HG03520 (cell line): ENCODE measurements at regions not wholly inside any gene's neighbourhood (a gene's known extent, or its start where the extent isn't known, plus 50 kb on each side); places are given as distances from the start of the nearest gene placed in this dataset.
A peak's percentile ranks its signal among the peaks of the same experiment; 100 is the strongest.

Experiments
- ATAC-seq: cut with Tn5 transposase; IDR thresholded peaks from one replicate; pipeline ENCODE4 v1.9.1; 2021; ENCODE audit warnings: mild to moderate bottlenecking, moderate library complexity; ENCODE audit not compliant: unreplicated experiment

DNA sequence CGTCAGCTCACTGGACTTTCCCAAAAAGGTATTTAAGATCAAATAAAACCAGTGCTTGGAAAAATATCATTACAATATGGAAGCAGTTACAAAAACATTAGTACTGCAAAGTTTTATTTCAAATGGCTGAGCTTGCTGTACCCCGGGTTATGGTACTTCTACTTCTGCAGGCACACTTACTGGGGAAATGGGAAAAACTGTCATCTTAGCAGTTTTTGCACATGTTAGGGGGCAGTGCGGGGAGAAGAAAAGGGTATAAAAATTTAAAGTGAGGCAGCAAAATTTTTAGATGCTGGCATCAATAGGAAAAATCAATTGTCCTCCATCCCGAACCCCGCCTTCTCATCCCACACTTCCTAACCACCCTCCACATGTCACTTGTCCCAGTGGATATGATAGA is 133.4 kb downstream of the ATG4C start:
- ATAC-seq: no peak

DNA sequence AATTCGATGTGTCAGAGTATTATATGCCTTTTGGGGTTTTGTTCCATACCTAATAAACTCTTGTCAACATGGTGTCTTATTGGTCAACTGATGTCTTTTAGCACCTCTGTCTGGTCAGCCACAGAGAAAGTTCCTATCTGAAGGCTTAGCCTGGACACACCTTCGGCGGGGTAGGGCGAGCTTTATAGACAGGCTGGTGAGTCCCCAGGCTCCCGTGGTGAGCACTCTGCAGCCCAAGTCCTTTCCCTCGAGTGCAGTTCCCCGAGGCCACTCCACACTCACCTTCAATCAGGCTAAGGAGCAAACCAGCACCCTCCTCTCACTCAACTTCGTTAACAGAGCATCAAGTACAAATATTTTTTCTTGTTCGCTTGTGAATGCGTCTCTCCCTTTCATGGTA is 133.9 kb downstream of the ATG4C start:
- no peak for ATAC-seq

DNA sequence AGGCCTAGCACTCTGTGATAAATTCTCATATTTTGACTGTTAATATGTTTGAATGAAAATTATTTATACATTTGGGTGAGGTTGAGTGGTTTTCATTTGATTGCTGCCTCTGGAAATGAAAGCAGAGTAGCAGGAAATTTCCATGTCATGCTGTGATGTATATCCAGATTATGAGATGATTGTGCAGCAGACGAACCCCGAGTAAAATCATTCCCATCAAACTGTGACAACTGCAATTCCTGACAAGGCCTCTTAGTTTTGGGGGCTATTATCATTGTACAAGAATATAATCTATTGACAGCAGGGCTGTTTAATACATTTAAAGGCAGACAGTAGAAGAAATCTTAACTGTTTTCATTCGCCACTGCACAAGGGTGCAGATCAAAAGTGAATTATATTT is 134.8 kb downstream of the ATG4C start:
- ATAC-seq: no peak

DNA sequence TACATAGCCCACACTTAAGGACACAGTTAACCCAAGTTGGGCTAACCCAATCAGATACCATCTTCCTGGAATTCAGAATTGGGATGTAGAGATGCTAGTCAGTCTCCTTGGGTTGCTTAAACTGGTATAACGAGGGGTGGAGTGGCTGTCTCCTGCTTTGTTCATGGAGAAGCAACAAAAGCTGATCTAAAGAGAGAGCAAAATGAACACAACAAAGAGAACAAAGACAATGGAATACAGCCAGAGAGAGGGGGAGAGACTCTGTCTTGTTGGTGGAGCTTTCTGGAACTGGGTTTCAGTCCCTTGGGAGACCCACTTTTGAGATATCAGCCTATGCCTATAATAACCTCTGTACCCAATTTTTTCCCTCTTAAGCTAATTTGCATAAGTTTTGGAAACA is 138.1 kb downstream of the ATG4C start:
- no peak for ATAC-seq

DNA sequence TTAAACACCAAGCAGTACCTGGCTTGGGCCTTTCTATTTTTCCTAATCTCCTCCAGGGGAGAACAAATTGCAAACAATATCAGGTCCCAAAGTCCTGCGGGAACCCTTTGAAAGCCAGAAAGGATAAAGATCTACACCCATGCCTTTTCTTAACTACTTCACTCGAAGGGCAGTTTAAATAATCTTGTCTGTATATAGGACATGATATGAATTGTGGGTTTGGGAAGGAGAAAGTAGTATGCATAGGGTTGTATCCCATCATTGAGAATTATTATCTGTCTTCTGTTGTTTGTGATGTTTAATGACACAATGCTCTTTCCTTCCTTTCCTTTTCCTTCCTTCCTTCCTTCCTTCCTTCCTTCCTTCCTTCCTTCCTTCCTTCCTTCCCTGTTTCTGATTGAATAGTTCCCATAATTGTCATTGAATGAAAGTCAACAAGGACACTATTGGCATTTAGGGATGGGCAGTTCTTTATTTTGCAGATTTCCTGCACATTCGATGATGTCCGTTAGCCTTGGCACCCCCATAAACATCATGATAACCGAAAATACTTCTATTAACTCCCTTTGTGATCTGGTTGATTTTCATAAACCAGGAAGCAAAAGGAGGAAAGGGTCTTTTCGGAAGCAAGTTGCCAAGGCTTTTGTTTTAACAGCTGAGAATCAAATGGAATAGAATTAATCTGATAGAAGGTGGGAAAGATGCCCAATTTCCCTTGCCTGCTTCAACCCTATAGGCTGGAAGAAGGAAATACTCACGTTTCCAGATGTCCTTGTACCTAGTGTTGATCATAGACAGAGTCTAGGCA is 141.3 kb downstream of the ATG4C start:
- no peak for ATAC-seq

DNA sequence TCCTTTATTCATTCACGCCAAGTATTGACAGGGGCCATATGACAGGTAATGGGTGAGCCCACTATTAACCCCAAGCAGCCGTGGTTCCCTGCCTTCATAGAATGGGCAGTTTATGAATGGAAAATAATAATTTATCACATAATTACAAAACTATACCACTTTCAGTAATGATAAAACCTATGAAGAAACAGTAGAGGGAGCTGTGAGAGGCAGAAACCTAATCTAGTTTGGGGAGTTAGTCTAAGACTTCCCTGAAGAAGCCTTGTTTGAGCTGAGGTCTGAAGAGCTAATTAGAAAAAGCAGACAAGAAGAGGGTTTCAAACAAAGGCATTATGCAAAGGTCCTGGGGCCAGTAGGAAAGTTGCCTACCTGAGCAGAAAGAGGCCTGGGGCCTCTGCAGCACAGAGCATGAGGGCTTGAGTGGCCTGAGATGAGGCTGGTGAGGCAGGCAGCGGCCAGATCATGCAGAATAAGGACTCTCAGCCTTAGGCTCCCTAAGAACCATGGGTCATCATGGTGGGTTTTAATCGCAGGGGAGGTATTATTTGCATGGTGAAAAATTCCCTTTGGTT is 142.8 kb downstream of the ATG4C start:
- no peak for ATAC-seq

DNA sequence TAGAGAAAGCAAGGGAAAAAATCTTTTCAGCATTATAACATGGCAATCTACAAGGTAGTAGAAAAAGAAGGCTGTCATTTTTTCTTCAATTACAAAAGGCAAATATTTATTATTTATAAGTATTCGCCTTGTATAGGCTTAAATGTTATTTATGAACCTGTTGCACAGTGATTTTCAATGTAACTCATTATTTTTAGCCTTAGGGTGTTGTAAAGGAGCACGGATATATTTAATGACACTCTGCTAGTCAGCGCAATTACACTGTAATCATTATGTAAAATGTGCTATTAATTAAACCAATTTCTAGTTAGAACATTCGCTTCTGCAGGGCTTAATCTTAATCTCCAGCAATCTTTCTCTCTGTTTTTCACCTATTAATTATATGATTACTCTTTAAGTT is 145.0 kb downstream of the ATG4C start:
- ATAC-seq: no peak

DNA sequence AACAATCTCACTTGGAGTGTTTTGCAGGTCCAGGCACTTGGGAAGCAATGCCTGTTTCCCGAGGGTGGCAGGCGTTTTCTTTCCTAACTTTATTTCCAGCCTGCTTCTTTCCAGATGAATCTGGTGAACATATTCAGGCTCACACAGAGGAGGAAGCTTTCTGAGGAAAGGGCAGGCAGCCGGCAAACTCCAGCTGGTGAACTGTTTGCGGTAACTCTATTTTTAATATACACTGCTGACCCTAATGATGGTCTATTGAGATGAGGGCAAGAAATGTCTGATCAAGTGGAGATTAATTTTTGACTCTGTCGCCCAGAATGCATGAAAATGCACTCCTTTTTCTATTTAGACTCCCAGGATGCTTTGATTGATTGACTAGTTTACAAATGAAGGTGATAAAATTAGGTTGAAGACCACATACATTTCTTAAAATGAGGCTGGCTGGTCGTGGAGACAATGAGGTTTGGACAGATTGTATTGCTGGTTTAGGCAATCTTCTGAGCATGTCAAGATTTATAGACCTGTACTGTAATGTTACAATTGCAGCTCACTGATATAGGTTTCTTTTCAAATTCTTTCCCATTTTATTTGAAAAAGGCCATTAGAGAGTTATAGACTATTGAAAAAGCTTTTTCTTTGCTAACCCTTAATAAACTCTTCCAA is 153.8 kb downstream of the ATG4C start:
- no peak for ATAC-seq

DNA sequence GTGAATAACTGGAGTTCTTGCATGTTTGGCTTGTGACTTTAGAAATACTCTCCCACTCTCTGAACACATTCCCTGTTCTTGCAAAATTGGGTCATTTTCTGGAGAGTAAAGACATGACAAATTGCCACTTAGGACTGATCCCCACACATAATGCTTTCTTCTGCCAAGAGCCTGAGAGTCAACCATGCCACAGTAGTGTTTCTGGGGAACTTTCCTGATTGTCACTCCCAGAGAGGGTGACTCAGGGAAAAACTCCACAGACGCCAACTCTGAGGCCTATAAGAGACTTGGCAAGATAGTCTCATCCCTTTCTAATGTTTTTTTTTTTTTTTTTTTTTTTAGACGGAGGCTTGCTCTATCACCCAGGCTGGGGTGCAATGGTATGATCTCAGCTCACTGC is 157.8 kb downstream of the ATG4C start:
- no peak for ATAC-seq

DNA sequence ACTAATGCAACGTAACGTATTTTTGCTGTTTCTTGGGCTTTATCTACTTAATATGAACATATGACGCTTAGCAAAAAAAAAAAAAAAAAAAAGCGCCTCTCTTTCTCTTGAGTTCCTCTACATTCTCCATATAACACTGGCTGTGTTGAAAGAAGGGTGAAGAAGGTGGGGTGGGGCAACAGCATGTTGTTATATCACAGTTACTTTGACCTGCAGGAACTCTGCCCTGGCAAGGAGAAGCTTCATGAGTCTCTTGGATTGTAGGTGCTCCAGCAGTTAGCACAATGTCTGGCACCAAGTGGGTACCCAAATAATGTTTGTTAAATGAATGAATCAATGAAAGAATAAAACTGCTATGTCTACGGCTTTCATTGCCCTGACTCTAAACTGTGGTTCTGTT is 162.6 kb downstream of the ATG4C start:
- no peak for ATAC-seq

DNA sequence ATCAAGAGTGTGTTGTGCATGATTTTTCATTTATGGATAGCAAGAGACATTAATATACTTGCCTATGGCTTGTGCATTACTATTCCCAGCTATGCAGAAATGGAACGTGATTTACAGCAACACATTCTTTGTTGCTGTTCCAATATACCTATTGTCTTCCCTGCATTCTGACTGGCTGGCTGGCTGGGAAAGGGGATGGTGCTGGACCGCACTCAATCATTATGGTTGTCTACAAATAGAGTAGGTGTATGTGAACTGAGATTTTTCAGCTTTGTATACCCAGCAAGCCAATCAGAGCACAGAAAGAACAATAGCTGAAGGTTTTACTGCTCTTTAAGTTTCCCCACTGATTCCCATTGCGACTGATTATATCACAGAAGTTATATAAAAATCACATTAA is 167.5 kb downstream of the ATG4C start:
- ATAC-seq: no peak

DNA sequence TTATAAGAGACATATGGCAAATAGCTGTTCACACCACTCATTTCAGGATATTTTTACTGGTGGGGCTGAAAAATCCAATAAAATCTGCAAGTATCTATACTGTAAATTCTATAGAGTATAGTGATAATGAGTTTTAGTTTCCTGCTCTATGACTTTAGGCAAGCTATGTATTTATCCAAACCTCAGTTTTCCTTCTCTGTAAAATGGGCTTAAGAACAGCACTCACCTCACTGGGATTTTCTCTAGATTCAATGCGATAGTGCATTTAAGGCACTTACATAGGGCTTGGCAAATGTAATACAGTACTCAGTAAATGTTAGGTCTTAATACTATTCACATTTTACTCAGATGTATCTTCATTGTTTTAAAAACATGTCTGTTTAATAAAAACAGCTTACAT is 168.7 kb downstream of the ATG4C start:
- ATAC-seq: no peak

DNA sequence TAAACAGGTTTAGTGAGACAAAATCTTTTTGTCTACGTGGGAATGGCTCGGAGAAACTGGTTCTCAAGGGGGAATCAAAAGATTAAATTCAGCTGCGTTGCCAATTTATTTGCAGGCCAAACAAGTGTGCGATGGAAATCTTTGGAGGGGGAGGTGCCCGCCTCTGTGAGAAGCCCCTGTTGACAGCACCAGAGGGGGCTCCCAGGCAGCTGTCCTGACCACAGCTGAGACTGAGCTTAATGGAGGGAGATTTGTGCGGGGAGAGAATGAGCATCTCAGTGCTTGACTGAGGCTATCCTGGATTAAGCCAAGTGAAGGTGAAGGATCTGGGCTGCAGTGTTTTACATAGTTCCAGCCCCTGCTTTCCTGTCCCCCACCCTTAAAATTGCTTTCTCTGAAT is 169.7 kb downstream of the ATG4C start:
- no peak for ATAC-seq

DNA sequence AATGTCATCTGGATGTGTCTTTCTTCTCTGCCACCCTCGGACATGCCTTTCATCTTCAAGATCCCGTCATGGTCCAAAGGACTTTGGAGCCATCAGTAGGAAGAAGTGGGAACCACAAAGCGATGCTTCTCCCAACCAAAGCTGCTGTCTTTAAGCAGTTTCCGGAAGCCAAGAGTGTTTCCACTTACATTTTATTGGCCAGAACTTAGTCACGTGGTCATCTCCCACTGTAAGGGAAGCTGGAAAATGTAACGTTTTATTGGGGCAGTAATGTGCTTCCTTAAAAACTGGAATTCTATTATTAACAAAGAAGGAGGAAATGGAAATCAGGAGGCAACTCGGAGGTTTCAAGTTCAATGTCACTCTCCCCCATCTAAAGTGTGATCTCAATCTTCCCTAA is 170.8 kb downstream of the ATG4C start:
- ATAC-seq: no peak

DNA sequence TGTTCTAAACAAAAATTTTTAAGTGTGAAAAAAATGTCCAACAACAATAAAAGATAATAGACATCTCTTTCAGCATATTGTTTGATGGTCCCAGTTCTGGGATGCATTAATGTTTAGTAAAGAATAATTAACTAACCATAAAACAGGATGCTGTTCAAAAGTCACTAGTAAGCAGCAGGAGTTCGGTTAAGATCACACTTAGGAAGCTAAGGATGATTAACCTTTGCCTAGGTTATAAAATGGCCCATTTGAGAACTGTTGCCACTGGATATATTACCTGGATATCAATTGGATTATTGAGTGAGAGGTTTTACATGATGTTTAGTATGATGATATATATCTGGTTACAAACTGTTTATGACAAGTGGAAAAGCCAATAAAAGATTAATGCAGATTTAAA is 171.7 kb downstream of the ATG4C start:
- ATAC-seq: no peak

DNA sequence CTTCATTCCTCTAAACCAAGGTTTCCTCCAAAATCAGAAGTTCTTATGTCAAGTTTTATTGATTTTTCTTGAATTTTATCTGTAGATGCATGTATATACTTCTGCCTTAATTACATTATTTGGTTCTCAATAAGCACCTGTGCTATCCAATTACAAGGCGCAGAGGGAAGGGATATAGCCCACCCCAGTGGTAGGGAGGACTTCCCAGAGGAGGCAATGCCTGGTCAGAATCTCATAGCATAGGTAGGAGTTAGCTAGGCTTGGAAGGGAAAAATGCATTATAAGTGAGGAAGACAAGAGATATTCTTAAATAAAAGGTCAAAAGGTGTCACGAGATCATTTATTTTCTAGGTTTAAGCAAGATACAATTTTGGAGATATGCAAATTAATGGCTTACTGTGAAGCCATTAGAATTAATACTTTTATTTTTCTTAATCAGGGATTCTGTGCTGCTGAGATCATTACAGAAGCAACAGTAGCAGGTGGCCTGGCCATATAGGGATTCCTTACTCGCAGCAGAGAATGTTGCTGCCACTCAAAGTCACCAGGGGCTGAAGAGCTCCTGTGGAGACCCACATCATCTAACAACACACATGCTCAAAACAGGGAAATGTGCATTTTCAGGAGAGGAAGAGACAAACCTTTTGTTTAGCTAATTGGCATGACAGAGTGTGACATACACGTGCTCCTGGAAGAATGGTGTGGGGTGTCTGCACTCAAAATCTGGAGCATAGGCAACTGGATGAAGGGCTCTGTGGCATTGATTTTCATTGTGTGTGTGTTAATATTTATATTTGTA is 178.3 kb downstream of the ATG4C start:
- no peak for ATAC-seq

DNA sequence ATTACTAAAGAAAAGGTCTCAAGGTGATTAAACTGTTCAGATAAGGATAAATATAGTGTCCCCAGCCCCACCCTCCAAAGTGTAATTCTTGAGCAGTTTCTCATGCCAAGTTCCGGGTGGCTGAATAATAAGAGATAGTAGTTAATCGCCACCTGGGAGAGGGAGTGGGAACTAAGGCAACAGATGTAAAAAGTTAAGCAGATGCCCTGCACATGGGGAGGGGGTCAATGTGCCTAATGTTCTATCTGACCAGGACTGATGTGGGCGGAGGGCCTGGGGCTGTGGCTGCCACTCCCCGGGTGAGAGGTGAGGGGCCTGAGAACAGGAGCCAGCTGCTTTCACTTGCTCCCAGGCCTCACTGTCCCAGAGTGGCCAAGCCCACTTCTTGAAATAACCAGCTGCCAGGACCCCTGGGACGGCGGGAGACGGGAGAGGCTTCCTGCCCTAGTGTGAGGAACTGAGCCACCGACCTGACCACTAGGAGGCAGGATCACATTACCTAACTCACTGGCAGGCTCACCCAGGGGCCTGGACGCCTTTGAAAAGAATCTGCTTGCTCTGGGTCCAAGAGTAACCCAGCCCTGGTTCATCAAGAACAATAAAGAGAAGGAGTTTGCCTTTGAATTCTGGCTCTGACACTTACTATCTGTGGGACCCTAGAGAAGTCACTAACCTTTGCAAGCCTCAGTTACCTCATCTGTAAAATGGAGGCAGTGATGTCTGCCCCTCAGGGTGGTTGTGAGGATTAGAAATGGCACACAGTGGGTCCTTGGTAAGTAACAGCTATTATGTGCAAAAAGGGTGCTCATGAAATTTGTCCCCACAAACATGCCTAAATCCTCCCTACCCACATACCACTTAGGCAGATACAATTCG is 179.2 kb downstream of the ATG4C start:
- ATAC-seq: peak; percentile 68

DNA sequence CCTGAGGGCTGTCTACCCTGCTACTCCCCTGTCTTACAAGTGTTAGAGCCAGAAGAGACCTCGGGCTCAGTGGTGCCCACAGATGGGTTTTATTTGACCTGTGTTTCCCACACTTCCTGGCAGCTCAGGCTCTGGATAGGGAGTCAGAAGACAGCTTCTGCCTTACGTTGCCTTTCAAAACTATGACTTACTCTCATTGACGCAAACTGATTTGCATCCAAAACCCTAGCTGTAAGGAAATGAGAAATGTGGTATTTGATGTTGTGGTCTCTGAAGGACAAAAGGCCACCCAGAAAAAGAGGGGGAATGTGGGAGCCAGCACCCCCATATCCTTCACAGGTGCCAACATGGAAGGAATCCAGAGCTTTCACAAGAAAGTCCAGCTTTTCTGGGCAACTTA is 180.2 kb downstream of the ATG4C start:
- ATAC-seq: no peak

DNA sequence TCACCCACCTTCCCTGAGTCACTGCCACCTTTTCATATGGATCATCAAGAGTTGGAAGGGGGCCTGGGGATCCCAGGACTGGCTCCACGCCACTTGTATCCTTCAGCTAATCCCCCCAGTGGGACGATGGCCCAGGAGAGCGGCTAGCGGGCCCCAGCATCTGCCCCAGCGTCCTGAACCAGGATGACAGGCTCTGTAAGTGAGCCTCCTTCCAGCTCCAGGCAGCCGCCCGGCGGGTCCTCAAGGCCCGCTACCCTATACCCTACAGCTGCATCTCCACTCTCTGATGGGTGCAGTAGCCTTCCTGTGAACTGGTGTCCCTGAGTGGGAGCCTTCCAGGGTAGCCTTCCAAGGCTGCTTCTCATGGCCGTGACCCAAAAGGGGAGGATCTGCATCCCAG is 183.1 kb downstream of the ATG4C start:
- no peak for ATAC-seq

DNA sequence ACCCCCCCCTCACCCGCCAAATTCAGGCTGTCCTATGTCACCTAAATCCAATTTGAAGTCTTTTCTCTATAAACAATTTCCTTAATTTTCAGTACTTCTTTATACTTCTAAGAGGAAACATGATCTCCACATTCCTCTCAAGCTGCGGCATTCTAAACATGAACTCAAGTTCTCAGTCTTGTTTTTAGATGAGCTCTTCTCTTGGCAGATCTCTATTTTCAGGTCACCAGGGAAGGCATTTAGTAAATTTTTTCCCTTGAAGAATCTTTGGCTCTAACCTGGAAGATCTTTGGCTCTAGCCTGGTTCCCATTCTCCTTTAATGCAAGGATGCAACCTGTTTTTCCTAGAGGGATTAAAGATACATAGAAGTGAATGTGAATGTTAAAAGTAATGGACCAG is 193.4 kb downstream of the ATG4C start:
- no peak for ATAC-seq

DNA sequence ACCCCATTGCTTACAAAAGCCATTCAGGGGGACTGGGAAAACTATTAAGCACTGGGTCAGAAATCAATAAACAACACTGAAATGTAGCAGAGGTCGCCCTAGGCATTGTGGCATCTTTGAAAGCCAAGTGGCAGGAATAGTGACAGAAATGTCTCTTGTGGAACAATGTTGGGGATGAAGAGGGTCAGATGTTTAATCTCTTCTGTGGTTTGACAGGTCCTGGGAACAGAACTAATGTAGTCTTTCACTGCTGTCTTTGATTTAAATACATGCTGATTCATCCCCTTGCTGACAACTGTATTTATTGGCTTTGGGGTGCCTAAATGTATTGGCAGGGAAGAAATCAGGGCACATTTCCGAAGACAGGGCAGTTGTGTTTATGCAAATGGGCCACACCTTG is 194.8 kb downstream of the ATG4C start:
- no peak for ATAC-seq
